IMR-90 (cell line): ENCODE measurements at regions not wholly inside any gene's neighbourhood (a gene's known extent, or its start where the extent isn't known, plus 50 kb on each side); places are given as distances from the start of the nearest gene placed in this dataset.

Experiments
- ATAC-seq: fragments of 200-7000 bp; cut with Tn5 transposase; 2 replicates; pipeline ENCODE4 v1.9.1; 2020; ENCODE audit warnings: low read depth, mild to moderate bottlenecking, moderate library complexity
- BruUV-seq: library from RNA; stranded (reverse); fragments of 400-500 nt; replicated peaks from 2 replicates; lab custom pipeline; 2021; lab: Mats Ljungman, UMichigan
- CTCF ChIA-PET: fragments of 300-600 bp; formaldehyde crosslinking; extraction: SDS; loops from one replicate; lab custom pipeline; 2021; ENCODE audit warnings: antibody characterized with exemption; lab: Yijun Ruan, JAX
- POLR2A ChIA-PET: fragments of 300-600 bp; sonication (Branson Sonifier 250); formaldehyde crosslinking; loops from one replicate; lab custom pipeline; 2022; ENCODE audit warnings: antibody characterized with exemption; ENCODE audit not compliant: unreplicated experiment; lab: Charles Lee
- DNase-seq: peaks from one replicate; pipeline ENCODE4 v3.0.0; 2013
- H2AFZ ChIP-seq: replicated peaks from 2 replicates; pipeline ENCODE3; 2013; ENCODE audit warnings: low read length, mild to moderate bottlenecking; ENCODE audit not compliant: poor library complexity
- H2AK5ac ChIP-seq: 2 replicates; pipeline ENCODE4 v1.6.1; 2013; ENCODE audit warnings: low read depth, low read length, inconsistent platforms
- H2AK9ac ChIP-seq: replicated peaks from 2 replicates; pipeline ENCODE3; 2013; ENCODE audit warnings: mild to moderate bottlenecking, low read depth, low read length, moderate library complexity; ENCODE audit not compliant: poor library complexity
- H2BK120ac ChIP-seq: 2 replicates; pipeline ENCODE4 v1.6.1; 2013; ENCODE audit warnings: low read depth, low read length, inconsistent platforms
- H2BK15ac ChIP-seq: 3 replicates; pipeline ENCODE4 v1.6.1; 2013; ENCODE audit warnings: low read depth, low read length, inconsistent platforms
- H2BK20ac ChIP-seq: 2 replicates; pipeline ENCODE4 v1.6.1; 2013; ENCODE audit warnings: low read depth, mild to moderate bottlenecking, inconsistent platforms, low read length, moderate library complexity
- H2BK5ac ChIP-seq: 2 replicates; pipeline ENCODE4 v1.6.1; 2013; ENCODE audit warnings: mild to moderate bottlenecking, low read depth, low read length, inconsistent platforms; ENCODE audit not compliant: poor library complexity, severe bottlenecking
- H3K14ac ChIP-seq: replicated peaks from 2 replicates; pipeline ENCODE4 v1.6.1; 2013; ENCODE audit warnings: low read depth, low read length, inconsistent platforms
- H3K18ac ChIP-seq: 2 replicates; pipeline ENCODE4 v1.6.1; 2013; ENCODE audit warnings: low read depth, low read length, control low read depth
- H3K23ac ChIP-seq: 2 replicates; pipeline ENCODE4 v1.6.1; 2013; ENCODE audit warnings: low read depth, low read length, inconsistent platforms
- H3K27ac ChIP-seq: 2 replicates; pipeline ENCODE4 v1.5.1; 2013; ENCODE audit warnings: mild to moderate bottlenecking, control low read depth, low read length; ENCODE audit not compliant: insufficient read depth
- H3K27me3 ChIP-seq: 2 replicates; pipeline ENCODE4 v1.6.1; 2013; ENCODE audit warnings: low read length; ENCODE audit not compliant: control insufficient read depth, insufficient read depth
- H3K36me3 ChIP-seq: 2 replicates; pipeline ENCODE4 v1.6.1; 2013; ENCODE audit warnings: low read length, mixed read lengths; ENCODE audit not compliant: control insufficient read depth, insufficient read depth
- H3K4ac ChIP-seq: 2 replicates; pipeline ENCODE4 v1.6.1; 2013; ENCODE audit warnings: low read depth, low read length, inconsistent platforms
- H3K4me1 ChIP-seq: 2 replicates; pipeline ENCODE4 v1.6.1; 2013; ENCODE audit warnings: low read length, mixed read lengths; ENCODE audit not compliant: control insufficient read depth, insufficient read depth
- H3K4me2 ChIP-seq: 2 replicates; pipeline ENCODE4 v1.6.1; 2013; ENCODE audit warnings: low read depth, mild to moderate bottlenecking, control low read depth, low read length, moderate library complexity
- H3K4me3 ChIP-seq: 2 replicates; pipeline ENCODE4 v1.5.1; 2013; ENCODE audit warnings: low read depth, mild to moderate bottlenecking, control low read depth, low read length, moderate library complexity; ENCODE audit not compliant: insufficient read depth
- H3K56ac ChIP-seq: 2 replicates; pipeline ENCODE4 v1.6.1; 2013; ENCODE audit warnings: low read length, inconsistent platforms; ENCODE audit not compliant: insufficient read depth; ENCODE audit errors: extremely low read depth
- H3K79me1 ChIP-seq, 2 experiments: 2 replicates each; pipeline ENCODE4 v1.6.1; 2013; ENCODE audit warnings: low read length in 2 of 2, inconsistent platforms in 1 of 2, low read depth in 1 of 2
- H3K9ac ChIP-seq: 2 replicates; pipeline ENCODE4 v1.6.1; 2013; ENCODE audit warnings: low read depth, low read length, control low read depth
- H3K9me1 ChIP-seq: 2 replicates; pipeline ENCODE4 v1.6.1; 2013; ENCODE audit warnings: low read length, inconsistent platforms; ENCODE audit not compliant: insufficient read depth
- H3K9me3 ChIP-seq: 2 replicates; pipeline ENCODE4 v1.6.1; 2013; ENCODE audit warnings: low read length; ENCODE audit not compliant: control insufficient read depth, insufficient read depth
- H4K20me1 ChIP-seq: 2 replicates; pipeline ENCODE4 v1.6.1; 2013; ENCODE audit warnings: low read length, inconsistent platforms; ENCODE audit not compliant: insufficient read depth
- H4K5ac ChIP-seq: 2 replicates; pipeline ENCODE4 v1.6.1; 2013; ENCODE audit warnings: mild to moderate bottlenecking, low read depth, low read length, control low read depth
- H4K8ac ChIP-seq, 2 experiments: 2 replicates each; pipeline ENCODE4 v1.6.1; 2013; ENCODE audit warnings: low read depth in 2 of 2, low read length in 2 of 2, control low read depth in 1 of 2, inconsistent platforms in 1 of 2
- H4K91ac ChIP-seq: 2 replicates; pipeline ENCODE4 v1.6.1; 2013; ENCODE audit warnings: low read depth, low read length, inconsistent platforms; ENCODE audit not compliant: insufficient read depth
- BHLHE40 ChIP-seq: fragments of 150-350 bp; IDR thresholded peaks from 2 replicates; pipeline ENCODE4 v1.6.1; 2016; ENCODE audit warnings: mild to moderate bottlenecking, low read depth, low read length
- CHD1 ChIP-seq: IDR thresholded peaks from 2 replicates; pipeline ENCODE4 v1.6.1; 2012; ENCODE audit warnings: low read depth, low read length, improper control_type of control experiment
- MAFK ChIP-seq: IDR thresholded peaks from 2 replicates; pipeline ENCODE4 v1.6.1; 2012; ENCODE audit warnings: low read depth, low read length, improper control_type of control experiment
- POLR2A ChIP-seq: IDR thresholded peaks from 2 replicates; pipeline ENCODE4 v1.6.1; 2012; ENCODE audit warnings: mild to moderate bottlenecking, low read depth, low read length
- RAD21 ChIP-seq: IDR thresholded peaks from 2 replicates; pipeline ENCODE4 v1.6.1; 2012; ENCODE audit warnings: low read length, improper control_type of control experiment
- RFX5 ChIP-seq: IDR thresholded peaks from 2 replicates; pipeline ENCODE4 v1.8.0; 2012; ENCODE audit warnings: low read depth, mild to moderate bottlenecking, low read length, moderate library complexity
- SMC3 ChIP-seq: fragments of 150-350 bp; IDR thresholded peaks from 2 replicates; pipeline ENCODE4 v1.6.1; 2016; ENCODE audit warnings: low read depth, mild to moderate bottlenecking, antibody characterized with exemption, low read length, moderate library complexity
- WGBS, 2 experiments: methylation state at CpG; one replicate each; pipeline versions ENCODE4 v1.1.5 to v1.1.7; 2013; ENCODE audit warnings: missing lambda C conversion rate in 2 of 2; ENCODE audit not compliant: insufficient read length in 1 of 2; ENCODE audit errors: extremely low coverage in 2 of 2; 5-methylcytosine and 5-hydroxymethylcytosine counted together
- dilution Hi-C: fragments of 300-500 bp; cut with HindIII; formaldehyde crosslinking; loops from one replicate; pipeline ENCODE4 v1.14.3; 2018; ENCODE audit warnings: low sequenced_read_pairs; ENCODE audit not compliant: unreplicated experiment
- in situ Hi-C: fragments of 300-500 bp; cut with MboI; formaldehyde crosslinking; loops from 3 replicates; pipeline ENCODE4 v1.14.3; 2019; ENCODE audit warnings: low sequenced_read_pairs, inconsistent platforms, mixed read lengths
- intact Hi-C: fragments of 100-400 bp; cut with micrococcal nuclease; formaldehyde crosslinking; loops from 2 replicates; pipeline ENCODE4 v1.10.0; 2022
- TF ChIP-seq, protein P1 (sequence below): fragments of 150-350 bp; IDR thresholded peaks from 2 replicates; pipeline ENCODE4 v1.6.1; 2016; ENCODE audit warnings: low read depth, mild to moderate bottlenecking, low read length, moderate library complexity, borderline replicate concordance

DNA sequence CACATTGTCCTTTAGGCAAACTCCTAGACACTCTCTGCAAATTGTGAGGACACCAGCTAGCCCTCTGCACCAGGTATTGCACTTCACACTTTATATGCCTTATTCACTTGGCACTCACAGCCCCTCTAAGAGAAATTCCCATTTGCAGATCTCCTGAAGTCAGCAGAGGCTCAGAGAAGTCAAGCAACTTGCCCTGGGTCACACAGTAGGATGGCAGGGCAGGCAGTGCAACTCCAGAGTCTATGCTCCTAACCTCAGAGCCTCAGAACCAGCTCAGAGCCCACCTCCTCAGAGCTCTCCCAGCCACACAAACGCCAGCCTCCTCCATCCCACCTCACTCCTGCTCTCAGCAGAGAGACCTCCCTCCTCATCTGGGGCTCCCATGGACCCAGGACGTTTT, 52.4 kb upstream of the BLCAP start:
- Histone ChIP-seq H3K36me3 (no peaks in the 10 kb centered on the region), H3K79me1 (no peaks in the 10 kb centered on the region), H4K8ac (no peak overlapping the region), H3K4me2 (no peak overlapping the region), H2BK5ac (no peak overlapping the region), H3K4ac (no peak overlapping the region), H3K23ac (no peak overlapping the region), H2AFZ (no peak overlapping the region), H3K56ac (no peak overlapping the region), H4K5ac (no peak overlapping the region), H3K14ac (no peak overlapping the region), H2BK15ac (no peak overlapping the region), H3K27ac (no peak overlapping the region), H3K4me1 (no peaks in the 10 kb centered on the region), H3K27me3 (peaks cover 30% of the 10 kb centered on the region), H4K91ac (no peak overlapping the region), H3K9me3 (no peaks in the 10 kb centered on the region), H2BK120ac (no peak overlapping the region), H2AK9ac (no peak overlapping the region), H2AK5ac (no peak overlapping the region), H3K4me3 (no peak overlapping the region), H4K20me1 (no peaks in the 10 kb centered on the region), H3K9ac (no peak overlapping the region), H3K9me1 (no peaks in the 10 kb centered on the region), H3K18ac (no peak overlapping the region), H2BK20ac (no peak overlapping the region)
- in situ Hi-C loops, result no loop called here
- 0% methylated on average over 1 of the region's 2 CpGs; no CpG with 5 or more reads in 1 of the 2 experiments for WGBS, 2 experiments
- no TSS peak for BruUV-seq
- dilution Hi-C loops, result no loop called here
- ATAC-seq (no peak), DNase-seq (no peak)
- ChIA-PET CTCF (no interaction called here), POLR2A (no interaction called here)
- TF ChIP-seq RFX5 (no peak), RAD21 (no peak), SMC3 (no peak), CHD1 (no peak), BHLHE40 (no peak), MAFK (no peak), POLR2A (no peak)
- TF ChIP-seq, protein P1, sequence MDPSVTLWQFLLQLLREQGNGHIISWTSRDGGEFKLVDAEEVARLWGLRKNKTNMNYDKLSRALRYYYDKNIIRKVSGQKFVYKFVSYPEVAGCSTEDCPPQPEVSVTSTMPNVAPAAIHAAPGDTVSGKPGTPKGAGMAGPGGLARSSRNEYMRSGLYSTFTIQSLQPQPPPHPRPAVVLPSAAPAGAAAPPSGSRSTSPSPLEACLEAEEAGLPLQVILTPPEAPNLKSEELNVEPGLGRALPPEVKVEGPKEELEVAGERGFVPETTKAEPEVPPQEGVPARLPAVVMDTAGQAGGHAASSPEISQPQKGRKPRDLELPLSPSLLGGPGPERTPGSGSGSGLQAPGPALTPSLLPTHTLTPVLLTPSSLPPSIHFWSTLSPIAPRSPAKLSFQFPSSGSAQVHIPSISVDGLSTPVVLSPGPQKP, result no peak
- intact Hi-C loops, result no loop called here
